ENCODE measurements at regions not wholly inside any gene's neighbourhood (a gene's known extent, or its start where the extent isn't known, plus 50 kb on each side); places are given as distances from the start of the nearest gene placed in this dataset.
"Not testable (repeated sequence)": the region's sequence is repeated elsewhere in the genome, so short reads cannot be mapped to it uniquely, and the experiment has no call there.

DNA sequence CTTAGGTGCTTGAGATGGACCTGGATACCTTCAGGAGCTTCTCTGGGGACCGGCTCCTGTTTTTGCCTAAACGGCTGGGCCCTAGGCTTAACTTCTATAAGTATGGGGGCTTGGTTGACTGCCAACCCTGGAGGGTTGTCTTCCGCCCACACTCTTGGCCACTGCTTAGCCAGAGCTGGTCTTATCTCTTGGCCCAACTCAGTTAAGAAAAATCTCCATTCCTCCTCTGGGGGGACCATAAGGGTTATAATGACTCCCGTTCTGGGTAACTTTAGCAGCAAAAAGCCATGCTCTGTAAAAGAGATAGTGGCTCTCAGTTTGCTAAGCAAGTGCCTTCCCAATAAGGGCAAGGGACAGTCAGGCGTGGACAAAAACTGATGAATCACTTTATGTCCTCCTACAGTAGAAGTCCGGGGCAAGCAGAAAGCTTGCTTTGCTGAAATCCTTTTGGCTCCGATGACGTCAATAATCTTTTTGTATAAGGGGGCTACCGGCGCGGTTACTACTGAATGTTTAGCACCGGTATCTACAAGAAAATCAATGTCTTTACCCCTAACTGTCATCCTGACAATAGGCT lies 130.0 kb upstream of the CCZ1B start:
- H2BK15ac ChIP-seq (ENCODE audit: low read length); H2BK5ac ChIP-seq (ENCODE audit: low read depth, low read length); H3K14ac ChIP-seq (ENCODE audit: insufficient read length); H3K79me2 ChIP-seq (ENCODE audit: control insufficient read depth in 1 of 2, insufficient read depth in 2 of 2, low read length in 2 of 2); DNase-seq (ENCODE audit: low read depth in 1 of 2, low spot score in 2 of 2); H2BK120ac ChIP-seq (replicated peaks; ENCODE audit: low read depth, low read length); H4K91ac ChIP-seq (replicated peaks; ENCODE audit: insufficient read length, low read length); H2BK20ac ChIP-seq (ENCODE audit: low read length); H3K18ac ChIP-seq (ENCODE audit: extremely low read depth, low read length); H3K56ac ChIP-seq (replicated peaks; ENCODE audit: insufficient read length, low read depth, low read length); H3K23ac ChIP-seq (ENCODE audit: insufficient read length); H2BK12ac ChIP-seq (ENCODE audit: low read depth, low read length); FAIRE-seq; H2AK5ac ChIP-seq (ENCODE audit: low read depth, low read length); H3K27me3 ChIP-seq (replicated peaks in 1 of 4; ENCODE audit: control insufficient read depth in 3 of 4, extremely low read depth in 1 of 4, insufficient read depth in 3 of 4, low read length in 3 of 4); H4K20me1 ChIP-seq (replicated peaks in 1 of 2; ENCODE audit: control insufficient read depth in 1 of 2, insufficient read depth in 2 of 2, low read length in 2 of 2); H3K9me3 ChIP-seq (ENCODE audit: insufficient read depth in 2 of 2, low read depth in 1 of 2, low read length in 1 of 2); H4K8ac ChIP-seq (ENCODE audit: extremely low read depth, insufficient read depth, low read length); H3K27ac ChIP-seq (ENCODE audit: low read depth, low read length); H3K4ac ChIP-seq (replicated peaks; ENCODE audit: insufficient read length, low read depth, low read length); H3K4me2 ChIP-seq (ENCODE audit: insufficient read depth in 1 of 2, low read depth in 2 of 2, low read length in 2 of 2); H3K4me3 ChIP-seq (ENCODE audit: extremely low read depth in 1 of 4, insufficient read depth in 2 of 4, low read depth in 3 of 4, low read length in 4 of 4); H4K5ac ChIP-seq (ENCODE audit: insufficient read length, low read depth, low read length); H3K9ac ChIP-seq (replicated peaks in 1 of 4; ENCODE audit: extremely low read depth in 1 of 4, low read depth in 3 of 4, low read length in 3 of 4); H2AFZ ChIP-seq (ENCODE audit: low read length); H3K79me1 ChIP-seq (ENCODE audit: low read depth, low read length); H3K4me1 ChIP-seq (replicated peaks in 1 of 4; ENCODE audit: control insufficient read depth in 3 of 4, insufficient read depth in 4 of 4, low read length in 3 of 4); H3K36me3 ChIP-seq (ENCODE audit: control insufficient read depth in 2 of 4, insufficient read depth in 4 of 4, low read length in 3 of 4); H3K23me2 ChIP-seq (ENCODE audit: low read depth, low read length); POLR2A ChIA-PET (ENCODE audit: partially characterized antibody): not testable (repeated sequence)
- 90% methylated on average over 12 of the region's 12 CpGs; no CpG with 5 or more reads in 1 of the 2 experiments for WGBS, 2 experiments (ENCODE audit: extremely low coverage in 1 of 2, insufficient coverage in 1 of 2, insufficient read length in 1 of 2, insufficient replicate concordance in 2 of 2, low coverage in 1 of 2, low lambda C conversion rate in 2 of 2, missing lambda C conversion rate in 1 of 2)
- CTCF ChIA-PET (ENCODE audit: partially characterized antibody) = interaction anchor here (1.3 kb wide), 1 partner anchor 1340 kb away, joined by 4 read pairs; no protein-coding TSS in a partner anchor

DNA sequence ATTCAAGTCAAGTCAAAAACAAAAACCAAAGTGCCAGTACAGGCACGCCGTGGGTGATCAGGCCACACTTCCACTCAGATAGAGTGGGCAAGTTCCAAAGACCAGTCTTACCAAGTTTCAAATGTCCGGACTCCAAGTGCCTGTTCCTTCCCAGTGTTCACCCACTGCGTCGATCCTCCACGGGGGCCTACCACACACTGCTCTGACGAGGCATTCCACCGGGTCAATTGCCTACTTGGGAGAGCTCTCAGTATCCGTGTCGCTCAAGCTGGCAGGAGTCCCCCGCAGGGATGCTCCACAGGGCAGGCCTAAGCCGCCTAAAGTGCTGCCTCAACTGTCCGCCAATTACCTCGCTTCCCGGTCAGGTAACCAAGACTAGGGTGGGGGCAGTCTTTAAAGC lies 132.3 kb upstream of the CCZ1B start:
- H3K56ac ChIP-seq (replicated peaks; ENCODE audit: insufficient read length, low read depth, low read length); H3K4me3 ChIP-seq (ENCODE audit: extremely low read depth in 1 of 4, insufficient read depth in 2 of 4, low read depth in 3 of 4, low read length in 4 of 4); H2BK12ac ChIP-seq (ENCODE audit: low read depth, low read length); DNase-seq (ENCODE audit: low read depth in 1 of 2, low spot score in 2 of 2); H3K4me2 ChIP-seq (ENCODE audit: insufficient read depth in 1 of 2, low read depth in 2 of 2, low read length in 2 of 2); H2AFZ ChIP-seq (ENCODE audit: low read length); H3K4me1 ChIP-seq (replicated peaks in 1 of 4; ENCODE audit: control insufficient read depth in 3 of 4, insufficient read depth in 4 of 4, low read length in 3 of 4); H2BK120ac ChIP-seq (replicated peaks; ENCODE audit: low read depth, low read length); H3K23me2 ChIP-seq (ENCODE audit: low read depth, low read length); H3K36me3 ChIP-seq (ENCODE audit: control insufficient read depth in 2 of 4, insufficient read depth in 4 of 4, low read length in 3 of 4); H3K79me2 ChIP-seq (ENCODE audit: control insufficient read depth in 1 of 2, insufficient read depth in 2 of 2, low read length in 2 of 2); H3K14ac ChIP-seq (ENCODE audit: insufficient read length); H3K27me3 ChIP-seq (replicated peaks in 1 of 4; ENCODE audit: control insufficient read depth in 3 of 4, extremely low read depth in 1 of 4, insufficient read depth in 3 of 4, low read length in 3 of 4); POLR2A ChIA-PET (ENCODE audit: partially characterized antibody); H2BK20ac ChIP-seq (ENCODE audit: low read length); H3K79me1 ChIP-seq (ENCODE audit: low read depth, low read length); H3K9me3 ChIP-seq (ENCODE audit: insufficient read depth in 2 of 2, low read depth in 1 of 2, low read length in 1 of 2); H2BK5ac ChIP-seq (ENCODE audit: low read depth, low read length); H3K4ac ChIP-seq (replicated peaks; ENCODE audit: insufficient read length, low read depth, low read length); H3K18ac ChIP-seq (ENCODE audit: extremely low read depth, low read length); H4K91ac ChIP-seq (replicated peaks; ENCODE audit: insufficient read length, low read length); H2AK5ac ChIP-seq (ENCODE audit: low read depth, low read length); H2BK15ac ChIP-seq (ENCODE audit: low read length); CTCF ChIA-PET (ENCODE audit: partially characterized antibody); FAIRE-seq; H4K20me1 ChIP-seq (replicated peaks in 1 of 2; ENCODE audit: control insufficient read depth in 1 of 2, insufficient read depth in 2 of 2, low read length in 2 of 2); H3K23ac ChIP-seq (ENCODE audit: insufficient read length); H3K9ac ChIP-seq (replicated peaks in 1 of 4; ENCODE audit: extremely low read depth in 1 of 4, low read depth in 3 of 4, low read length in 3 of 4); H4K5ac ChIP-seq (ENCODE audit: insufficient read length, low read depth, low read length); H3K27ac ChIP-seq (ENCODE audit: low read depth, low read length); H4K8ac ChIP-seq (ENCODE audit: extremely low read depth, insufficient read depth, low read length): not testable (repeated sequence)
- 97% methylated on average over 15 of the region's 15 CpGs; no CpG with 5 or more reads in 1 of the 2 experiments for WGBS, 2 experiments (ENCODE audit: extremely low coverage in 1 of 2, insufficient coverage in 1 of 2, insufficient read length in 1 of 2, insufficient replicate concordance in 2 of 2, low coverage in 1 of 2, low lambda C conversion rate in 2 of 2, missing lambda C conversion rate in 1 of 2)
